SIG-M5 treated with dmso at 0.1 percent for 504 hours (cell line): ENCODE measurements at regions not wholly inside any gene's neighbourhood (a gene's known extent, or its start where the extent isn't known, plus 50 kb on each side); places are given as distances from the start of the nearest gene placed in this dataset.
A peak's percentile ranks its signal among the peaks of the same experiment; 100 is the strongest.
"Not testable (repeated sequence)": the region's sequence is repeated elsewhere in the genome, so short reads cannot be mapped to it uniquely, and the experiment has no call there.

ENCODE experiments used
- DNase-seq: peaks from one replicate; lab custom pipeline; 2025; ENCODE audit not compliant: unreplicated experiment; lab: John Stamatoyannopoulos, UW

- DNase-seq = no peak
Observed at GRCh38 chr6:4420160-4420865, 284.9 kb upstream of the ECI2 start.

GRCh38 chr6:4415549-4415948 is 280.2 kb upstream of the ECI2 start:
- no peak for DNase-seq

- DNase-seq = not testable (repeated sequence)
Observed at GRCh38 chr6:4414078-4414477, 278.7 kb upstream of the ECI2 start.

- no peak for DNase-seq
Observed at GRCh38 chr6:4413073-4413472, 277.7 kb upstream of the ECI2 start.

GRCh38 chr6:4412488-4412887 is 277.1 kb upstream of the ECI2 start:
- DNase-seq = no peak

- no peak for DNase-seq
Observed at GRCh38 chr6:4412077-4412476, 276.7 kb upstream of the ECI2 start.

- DNase-seq = peak; percentile 88
Observed at GRCh38 chr6:4407710-4408109, 272.3 kb upstream of the ECI2 start.

- no peak for DNase-seq
Observed at GRCh38 chr6:4405621-4406212, 270.3 kb upstream of the ECI2 start.

- no peak for DNase-seq
Observed at GRCh38 chr6:4404415-4404814, 269.0 kb upstream of the ECI2 start.

- DNase-seq = no peak
Observed at GRCh38 chr6:4403828-4404227, 268.5 kb upstream of the ECI2 start.

GRCh38 chr6:4403023-4403752 is 267.8 kb upstream of the ECI2 start:
- no peak for DNase-seq

GRCh38 chr6:4402477-4402976 is 267.2 kb upstream of the ECI2 start:
- no peak for DNase-seq

GRCh38 chr6:4401408-4402368 is 266.3 kb upstream of the ECI2 start:
- no peak for DNase-seq

- DNase-seq = no peak
Observed at GRCh38 chr6:4399656-4400055, 264.3 kb upstream of the ECI2 start.

GRCh38 chr6:4398791-4399190 is 263.4 kb upstream of the ECI2 start:
- DNase-seq = no peak

- no peak for DNase-seq
Observed at GRCh38 chr6:4397307-4397706, 261.9 kb upstream of the ECI2 start.

GRCh38 chr6:4396044-4396443 is 260.7 kb upstream of the ECI2 start:
- DNase-seq = no peak

GRCh38 chr6:4395386-4395785 is 260.0 kb upstream of the ECI2 start:
- DNase-seq = no peak

- peak; percentile 75 for DNase-seq
Observed at GRCh38 chr6:4394786-4395185, 259.4 kb upstream of the ECI2 start.

- DNase-seq = no peak
Observed at GRCh38 chr6:4388675-4389074, 253.3 kb upstream of the ECI2 start.

GRCh38 chr6:4384656-4385055 is 249.3 kb upstream of the ECI2 start:
- no peak for DNase-seq
